GM23248 (cell line): ENCODE measurements at regions not wholly inside any gene's neighbourhood (a gene's known extent, or its start where the extent isn't known, plus 50 kb on each side); places are given as distances from the start of the nearest gene placed in this dataset.
"Not testable (repeated sequence)": the region's sequence is repeated elsewhere in the genome, so short reads cannot be mapped to it uniquely, and the experiment has no call there.

Experiments used
- EZH2 ChIP-seq: fragments of 200-600 bp; sonication (generic); IDR thresholded peaks from 2 replicates; pipeline ENCODE4 v1.6.1; 2018; ENCODE audit warnings: antibody characterized with exemption, mild to moderate bottlenecking; ENCODE audit not compliant: insufficient read depth, poor library complexity, severe bottlenecking
- EZH2phosphoT487 ChIP-seq: fragments of 200-600 bp; sonication (generic); IDR thresholded peaks from 2 replicates; pipeline ENCODE4 v1.6.1; 2018; ENCODE audit warnings: antibody characterized with exemption, moderate library complexity, mild to moderate bottlenecking, low read depth; ENCODE audit not compliant: insufficient read depth

GRCh38 chr3:140872165-140872564 is 69.5 kb upstream of the SLC25A36 start:
- TF ChIP-seq EZH2, EZH2phosphoT487: not testable (repeated sequence)
